ENCODE measurements at regions not wholly inside any gene's neighbourhood (a gene's known extent, or its start where the extent isn't known, plus 50 kb on each side); places are given as distances from the start of the nearest gene placed in this dataset.
"Not testable (repeated sequence)": the region's sequence is repeated elsewhere in the genome, so short reads cannot be mapped to it uniquely, and the experiment has no call there.

DNA sequence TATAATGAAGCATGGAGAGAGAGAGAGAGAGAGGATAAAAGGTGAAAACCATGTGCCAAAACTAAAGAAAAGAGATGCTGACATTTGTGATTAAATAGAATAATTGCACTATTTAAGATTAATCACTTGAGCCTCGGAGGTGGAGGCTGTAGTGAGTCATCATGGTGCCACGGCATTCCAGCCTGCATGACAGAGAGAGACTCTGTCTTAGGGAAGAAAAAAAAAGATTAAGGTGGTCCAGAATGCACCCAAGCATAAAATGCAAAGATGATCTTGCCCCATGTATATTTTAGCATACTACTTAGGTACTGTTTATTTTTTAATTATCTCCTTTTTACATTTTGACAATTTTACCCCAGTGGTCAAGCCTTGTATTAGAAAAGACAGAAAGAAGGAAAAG, 742.5 kb downstream of the SPATA31A1 start:
- peak; percentile 54 for DNase-seq

DNA sequence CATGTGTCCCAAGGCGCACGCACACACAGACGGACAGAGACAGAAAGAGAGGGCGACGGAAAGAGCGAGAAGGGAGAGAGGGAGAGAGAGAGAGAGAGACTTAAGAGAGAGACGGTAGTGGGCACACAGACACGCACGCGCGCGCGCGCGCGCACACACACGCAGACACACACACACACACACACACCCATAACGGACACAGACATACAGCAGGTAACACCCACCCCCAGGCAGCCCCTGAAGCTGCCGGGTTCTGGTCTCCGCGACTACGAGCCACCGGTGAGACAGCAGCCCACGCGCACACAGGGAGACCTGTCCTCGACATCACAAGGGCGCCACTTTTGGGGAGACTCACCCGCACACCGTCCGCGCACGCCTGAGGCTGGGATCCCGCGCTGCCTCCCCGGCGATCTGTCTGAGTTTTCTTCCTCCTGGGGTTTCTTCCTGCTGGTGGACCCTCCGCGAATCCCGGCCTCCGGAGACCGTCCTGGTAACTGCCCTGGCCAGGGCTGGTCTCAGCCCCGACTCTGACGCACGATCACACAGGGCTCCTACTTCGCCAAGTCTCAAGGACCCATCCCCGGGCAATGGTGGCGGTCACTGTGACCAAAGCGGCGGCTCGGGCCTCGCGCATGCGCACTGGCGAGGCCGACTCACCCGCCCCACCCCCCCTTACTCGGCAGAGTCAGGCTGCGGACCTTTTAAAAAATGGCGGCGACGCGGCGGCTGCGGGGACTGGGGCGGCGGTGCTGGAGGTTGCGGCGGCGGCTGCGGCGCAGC, 750.7 kb downstream of the SPATA31A1 start:
- DNase-seq, result peak; percentile 13

DNA sequence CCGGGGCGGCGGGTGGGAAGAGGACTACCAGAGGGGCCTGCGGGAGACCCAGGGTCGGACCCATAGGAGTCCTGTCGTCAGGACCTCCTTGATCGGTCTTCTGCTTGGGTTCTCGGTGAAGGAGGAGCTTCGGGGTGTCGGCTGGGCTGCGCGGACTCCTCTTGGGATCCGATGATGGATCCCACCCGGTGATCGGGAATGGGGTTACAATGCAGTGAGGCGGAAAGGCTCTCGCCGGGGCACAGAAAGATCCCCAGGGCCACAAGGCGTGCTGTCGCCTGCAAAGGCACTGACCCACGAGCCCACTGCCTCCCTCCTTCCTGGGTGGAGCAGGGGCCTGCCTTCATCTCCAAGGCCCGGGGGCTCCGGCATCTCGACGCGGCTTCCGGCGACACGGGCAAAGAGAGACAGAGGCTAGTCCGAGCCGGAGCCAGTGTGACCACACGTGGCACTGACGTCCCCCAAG, 751.3 kb downstream of the SPATA31A1 start:
- not testable (repeated sequence) for DNase-seq

DNA sequence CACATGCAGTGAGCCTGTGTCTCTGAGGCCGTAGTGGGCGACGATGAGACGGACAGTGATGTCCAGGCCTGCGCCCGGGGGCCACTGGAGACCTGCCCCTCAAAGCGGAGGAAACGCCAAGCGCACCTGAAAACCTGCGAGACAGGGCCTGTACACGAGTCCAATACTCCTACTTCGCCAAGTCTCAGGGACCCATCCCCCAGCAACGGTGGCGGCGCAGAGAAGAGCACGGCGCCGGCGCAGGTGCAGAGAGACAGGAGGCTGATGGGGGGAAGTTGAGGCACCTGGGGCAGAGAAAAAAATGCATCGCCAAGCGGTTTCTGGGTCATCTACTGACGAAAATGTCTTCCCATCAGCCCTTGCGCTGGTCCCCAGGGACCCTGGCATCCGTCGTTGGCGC, 751.8 kb downstream of the SPATA31A1 start:
- DNase-seq, result not testable (repeated sequence)

DNA sequence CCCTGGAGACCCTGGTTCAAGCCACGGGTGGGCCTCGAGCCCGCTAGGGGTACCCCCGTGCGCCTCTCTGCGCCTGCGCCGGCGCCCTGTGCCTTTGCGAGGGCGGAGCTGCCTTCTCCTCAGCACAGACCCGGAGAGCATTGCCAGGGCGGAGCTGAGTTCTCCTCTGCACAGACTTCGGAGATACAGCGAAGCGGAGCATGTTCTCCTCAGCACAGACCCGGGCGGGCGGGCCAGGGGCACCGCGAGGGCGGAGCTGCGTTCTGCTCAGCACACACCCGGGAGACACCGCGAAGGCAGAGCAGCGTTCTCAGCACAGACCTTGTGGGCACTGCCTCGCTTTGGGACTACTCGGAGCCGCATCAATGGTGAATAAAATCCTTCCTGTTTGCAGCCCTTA, 753.0 kb downstream of the SPATA31A1 start:
- not testable (repeated sequence) for DNase-seq

DNA sequence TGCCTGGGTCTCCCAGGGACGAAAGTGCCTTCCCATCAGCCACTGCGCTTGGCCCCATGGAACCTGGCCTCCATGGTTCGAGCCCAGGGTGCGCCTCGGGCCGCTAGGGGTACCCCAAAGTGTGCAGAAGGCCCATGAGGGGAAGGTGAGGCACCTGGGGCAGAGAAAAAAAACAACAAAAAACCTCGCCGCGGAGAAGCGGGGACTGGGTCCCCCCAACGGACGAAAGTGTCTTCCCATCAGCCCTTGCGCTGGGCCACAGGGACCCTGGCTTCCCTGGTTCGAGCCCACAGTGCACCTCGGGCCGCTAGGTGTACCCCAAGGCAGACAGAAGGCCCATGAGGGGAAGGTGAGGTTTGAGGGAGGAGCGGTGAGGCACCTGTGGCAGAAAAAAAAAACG, 755.3 kb downstream of the SPATA31A1 start:
- not testable (repeated sequence) for DNase-seq

DNA sequence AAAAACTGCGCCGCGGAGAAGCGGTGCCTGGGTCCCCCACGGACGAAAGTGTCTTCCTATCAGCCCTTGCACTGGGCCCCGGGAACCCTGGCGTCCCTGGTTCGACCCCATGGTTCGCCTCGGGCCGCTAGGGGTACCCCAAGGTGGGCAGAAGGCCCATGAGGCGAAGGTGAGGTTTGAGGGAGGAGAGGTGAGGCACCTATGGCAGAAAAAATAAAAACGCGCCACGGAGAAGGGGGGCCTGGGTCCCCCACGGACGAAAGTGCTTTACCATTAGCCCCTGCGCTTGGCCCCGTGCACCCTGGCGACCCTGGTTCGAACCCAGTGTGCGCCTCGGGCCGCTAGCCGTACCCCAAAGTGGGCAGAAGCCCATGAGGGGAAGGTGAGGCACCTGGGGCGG, 756.1 kb downstream of the SPATA31A1 start:
- DNase-seq, result not testable (repeated sequence)

DNA sequence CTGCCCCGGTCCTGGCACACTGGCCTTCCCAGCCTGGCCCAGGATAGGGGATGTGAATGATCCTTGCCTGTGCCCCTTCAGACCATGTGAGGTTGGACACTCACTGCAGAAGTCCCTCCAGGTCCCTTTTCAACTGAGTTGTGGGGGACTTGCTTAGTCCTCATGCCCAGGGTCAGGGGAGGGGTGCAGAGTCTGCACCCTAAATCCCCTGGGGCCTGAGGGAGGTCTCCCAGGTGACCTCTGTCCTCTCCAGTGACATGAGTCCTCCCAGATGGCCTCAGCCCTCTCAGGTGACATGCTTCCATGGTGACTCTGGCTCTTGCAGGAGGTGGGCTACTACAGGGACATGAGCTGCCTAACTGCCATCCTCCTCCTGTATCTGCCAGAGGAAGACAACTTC, 775.1 kb downstream of the SPATA31A1 start:
- not testable (repeated sequence) for DNase-seq

DNA sequence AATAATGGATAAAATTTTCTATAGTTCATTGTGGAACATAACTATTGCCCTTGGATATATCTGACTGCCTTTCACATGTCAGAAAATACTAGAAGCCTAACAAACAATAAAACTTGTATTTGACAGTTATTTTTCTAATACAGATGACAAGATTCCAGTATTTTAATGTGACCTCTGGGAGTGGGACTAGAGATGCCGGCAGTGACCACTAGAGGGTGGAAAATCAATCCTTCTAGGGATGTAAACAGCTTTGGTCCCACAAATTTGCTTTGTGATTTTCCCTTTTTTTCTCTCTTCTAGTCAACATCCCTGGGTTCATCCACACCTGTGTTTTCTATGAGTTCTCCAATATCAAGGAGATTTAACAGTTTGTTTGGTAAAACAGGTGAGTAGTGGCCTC, 813.7 kb downstream of the SPATA31A1 start:
- DNase-seq, result not testable (repeated sequence)

DNA sequence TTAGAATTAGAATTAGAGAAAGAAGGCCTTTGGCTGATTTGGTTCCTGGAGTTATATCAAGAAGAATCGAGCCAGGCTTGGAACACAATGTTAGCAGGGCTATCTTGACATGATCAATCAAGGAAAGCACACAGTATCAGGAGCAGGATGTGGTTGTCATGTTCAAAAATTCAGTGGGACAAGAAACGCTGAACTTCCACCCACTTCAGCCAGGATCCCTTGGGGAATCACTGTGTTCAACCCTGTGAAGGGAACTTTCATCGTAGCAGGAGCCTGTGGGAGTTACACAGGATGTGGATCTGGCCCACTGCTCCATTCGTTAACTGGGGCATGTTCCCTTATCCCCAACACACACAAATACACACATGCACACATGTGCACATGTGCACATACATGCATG, 817.8 kb downstream of the SPATA31A1 start:
- DNase-seq, result not testable (repeated sequence)

DNA sequence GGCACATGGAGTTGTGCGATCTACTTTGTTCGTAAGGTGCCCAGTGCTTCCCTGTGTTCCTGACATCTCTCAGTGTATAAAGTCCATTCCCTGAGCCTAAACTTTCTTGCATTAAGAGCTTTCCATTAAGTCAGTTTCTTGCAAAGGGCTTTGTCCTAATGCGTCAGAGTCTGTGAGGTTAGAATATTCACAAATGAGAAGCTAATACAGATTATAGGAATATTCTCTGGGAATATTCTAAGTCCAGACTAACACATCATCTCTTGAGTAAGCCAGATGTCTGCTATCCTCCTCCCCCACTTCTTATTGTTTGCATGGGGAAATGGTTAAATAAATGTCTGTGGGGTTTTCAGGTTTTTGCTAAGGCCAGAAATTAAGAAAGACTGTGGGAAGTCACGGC, 818.6 kb downstream of the SPATA31A1 start:
- not testable (repeated sequence) for DNase-seq

DNA sequence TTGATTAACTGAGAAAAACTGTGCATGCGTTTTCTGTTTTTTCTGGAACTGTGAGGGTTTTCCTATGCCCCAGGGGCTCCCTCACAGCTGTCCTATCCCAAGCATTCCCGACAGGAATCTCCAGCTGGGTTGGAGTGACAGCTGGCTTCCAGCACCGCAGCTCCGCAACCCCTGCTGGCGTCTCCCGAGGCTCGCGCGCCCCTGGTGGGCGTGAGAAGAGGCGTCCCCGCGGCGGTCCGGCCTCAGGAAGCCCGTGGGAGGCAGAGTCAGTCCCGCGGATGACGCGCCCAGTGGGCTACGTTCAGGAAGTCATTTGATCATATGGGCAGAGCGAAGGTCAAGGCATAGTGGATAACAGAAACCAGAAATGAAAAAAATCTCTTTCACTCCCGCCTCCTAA, 821.9 kb downstream of the SPATA31A1 start:
- DNase-seq, result peak; percentile 2

DNA sequence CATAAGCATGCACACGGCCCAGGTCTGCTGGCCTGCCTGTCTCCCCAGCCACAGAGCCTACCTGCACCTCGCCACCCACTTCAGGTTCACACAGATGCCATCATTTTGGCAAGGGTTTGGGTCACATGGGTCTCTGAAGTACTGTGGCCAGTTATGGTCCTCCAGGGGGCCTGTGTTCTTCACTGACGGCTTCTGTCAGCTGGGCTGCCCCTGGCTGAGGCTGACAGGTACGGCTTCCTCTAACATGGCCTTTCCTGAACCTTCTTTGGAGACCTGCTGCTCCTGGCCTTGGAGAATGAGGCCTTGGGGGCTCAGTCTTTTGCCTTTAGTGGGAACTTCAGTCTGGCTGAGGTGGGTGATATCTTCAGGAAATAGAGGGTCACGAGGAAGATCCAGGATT, 835.9 kb downstream of the SPATA31A1 start:
- DNase-seq, result not testable (repeated sequence)

DNA sequence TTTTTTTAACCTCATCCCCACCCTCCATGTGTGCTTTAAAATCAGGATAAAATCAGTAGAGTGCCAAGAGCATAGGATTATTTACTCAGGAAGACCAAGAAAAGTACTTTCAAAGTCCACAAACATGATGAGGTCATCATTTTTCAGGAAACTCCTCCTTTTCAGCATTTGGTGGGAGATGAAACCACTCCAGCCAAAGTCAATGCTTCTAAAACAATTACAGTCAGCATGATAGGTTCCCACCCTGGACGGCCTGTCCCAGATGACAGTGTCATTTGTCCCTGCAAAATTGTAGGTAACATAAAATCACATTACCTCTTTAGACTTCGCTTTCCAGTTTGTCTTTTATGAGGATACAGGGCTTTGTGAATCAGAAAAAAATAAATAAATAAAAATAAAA, 836.7 kb downstream of the SPATA31A1 start:
- DNase-seq, result not testable (repeated sequence)

DNA sequence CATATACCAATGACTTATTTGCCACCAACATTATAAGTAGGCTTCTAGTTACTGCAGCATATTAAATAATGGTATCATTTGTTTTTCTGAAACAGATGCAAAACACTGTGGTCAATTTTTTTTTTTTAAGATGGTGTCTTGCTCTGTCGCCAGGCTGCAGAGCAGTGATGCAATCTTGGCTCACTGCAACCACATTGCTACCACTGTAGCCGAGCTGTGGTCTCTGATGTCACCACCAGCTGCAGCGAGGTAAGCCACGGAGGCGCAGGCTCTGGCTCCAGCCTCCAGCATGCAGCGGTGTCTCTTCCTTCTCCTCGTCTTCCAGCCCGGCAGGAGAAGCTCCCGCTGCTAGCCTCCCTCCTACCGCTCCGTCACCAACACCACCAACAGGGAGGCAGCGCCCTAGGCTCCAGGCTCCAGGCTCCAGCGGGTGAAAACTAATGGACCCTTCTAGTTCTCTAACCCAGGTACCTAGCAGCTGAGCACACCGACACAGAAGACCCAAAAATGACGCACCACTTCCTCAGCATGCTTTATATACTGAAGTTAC, 840.8 kb downstream of the SPATA31A1 start:
- DNase-seq, result not testable (repeated sequence)

DNA sequence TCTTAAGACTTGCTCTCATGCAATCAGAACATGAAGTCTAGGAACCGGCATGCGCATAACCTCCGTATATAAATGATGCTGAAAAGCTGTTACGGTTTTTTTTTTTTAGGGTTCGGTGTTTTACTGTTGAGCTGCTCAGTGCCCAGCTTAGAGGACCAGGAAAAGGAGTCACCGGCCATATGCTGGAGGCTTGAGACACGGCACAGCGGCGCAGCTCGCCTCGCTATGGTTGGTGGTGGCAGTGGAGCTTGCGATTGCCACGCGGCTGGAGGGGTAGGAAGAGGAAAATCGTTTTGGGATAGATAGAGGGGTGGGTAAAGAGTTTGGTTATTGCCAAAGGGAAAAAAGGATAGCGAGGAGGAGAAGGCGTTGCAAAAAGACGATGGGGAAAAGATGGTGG, 841.3 kb downstream of the SPATA31A1 start:
- not testable (repeated sequence) for DNase-seq

DNA sequence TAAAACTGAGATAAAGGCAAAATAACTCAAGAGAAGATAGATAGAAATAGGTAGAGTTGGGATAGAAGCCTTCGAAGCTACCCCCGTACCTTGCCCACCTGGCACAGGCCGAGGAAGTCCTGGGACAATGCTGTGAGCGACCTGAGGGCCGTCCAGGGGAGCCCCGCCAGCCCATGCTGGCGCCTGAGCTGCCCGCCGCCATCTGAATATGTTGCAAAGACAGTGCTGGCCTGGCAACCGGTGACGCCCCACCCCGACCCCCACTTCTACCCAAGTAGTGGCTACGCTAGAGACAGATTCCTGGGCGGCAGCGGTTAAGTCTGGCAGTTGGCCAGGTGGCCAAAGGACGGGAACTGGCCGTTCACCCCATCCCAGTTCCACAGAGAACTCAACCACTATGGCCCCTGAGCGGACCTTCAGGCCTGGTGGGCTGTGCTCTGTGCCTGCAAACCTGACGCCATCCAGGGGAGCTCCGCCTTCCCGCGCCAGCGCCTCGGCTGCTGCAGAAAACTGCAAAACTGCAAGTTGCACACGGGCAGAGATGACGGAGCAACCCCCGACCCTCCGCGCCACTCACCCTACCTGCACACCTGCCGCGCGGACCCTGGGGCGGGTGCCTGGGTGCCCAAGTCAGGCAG, 866.2 kb downstream of the SPATA31A1 start:
- not testable (repeated sequence) for DNase-seq

DNA sequence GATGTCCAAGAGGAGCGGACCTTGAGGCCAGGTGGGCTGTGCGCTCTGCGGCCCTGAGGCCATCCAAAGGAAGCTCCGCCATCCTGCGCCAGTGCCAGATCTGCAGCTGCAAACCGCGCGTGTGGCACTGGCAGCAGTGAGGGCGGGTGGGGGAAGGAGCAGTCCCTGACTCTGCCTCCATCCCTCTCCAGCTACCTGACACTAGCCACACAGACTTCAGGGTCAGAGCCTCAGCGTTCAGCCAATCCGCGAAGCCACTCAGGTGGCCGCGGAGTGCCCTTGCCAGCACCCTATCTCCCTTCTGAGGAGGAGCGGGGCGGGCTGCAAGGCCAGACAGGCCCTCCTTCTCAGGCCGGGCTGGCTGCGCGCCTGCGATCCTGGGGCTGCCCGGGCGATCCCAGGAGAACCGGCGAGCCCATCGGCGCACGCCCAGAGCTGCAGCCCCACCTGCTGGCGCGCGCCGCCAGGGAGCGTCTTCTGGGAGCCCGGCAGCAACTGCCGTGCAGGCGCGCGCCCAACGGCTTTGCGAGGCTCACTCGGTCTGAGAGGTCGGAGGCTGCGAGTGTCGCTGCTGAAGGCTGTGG, 867.2 kb downstream of the SPATA31A1 start:
- DNase-seq, result not testable (repeated sequence)

DNA sequence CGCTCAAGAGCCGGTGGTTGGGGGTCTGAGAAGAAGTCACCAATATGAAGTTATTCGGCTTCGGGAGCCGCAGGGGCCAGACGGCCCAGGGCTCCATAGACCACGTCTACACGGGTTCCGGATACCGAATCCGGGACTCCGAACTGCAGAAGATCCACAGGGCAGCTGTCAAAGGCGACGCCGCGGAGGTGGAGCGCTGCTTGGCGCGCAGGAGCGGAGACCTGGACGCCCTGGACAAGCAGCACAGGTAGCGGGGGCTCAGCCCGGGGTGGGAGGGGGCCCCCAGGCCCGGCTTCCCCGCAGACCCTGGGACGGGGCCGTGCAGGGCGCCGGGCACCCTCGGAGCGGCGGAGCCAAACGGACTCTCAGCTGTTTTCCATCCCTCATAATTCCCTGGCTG, 867.9 kb downstream of the SPATA31A1 start:
- DNase-seq, result not testable (repeated sequence)
